ENCODE measurements at regions not wholly inside any gene's neighbourhood (a gene's known extent, or its start where the extent isn't known, plus 50 kb on each side); places are given as distances from the start of the nearest gene placed in this dataset.

DNA sequence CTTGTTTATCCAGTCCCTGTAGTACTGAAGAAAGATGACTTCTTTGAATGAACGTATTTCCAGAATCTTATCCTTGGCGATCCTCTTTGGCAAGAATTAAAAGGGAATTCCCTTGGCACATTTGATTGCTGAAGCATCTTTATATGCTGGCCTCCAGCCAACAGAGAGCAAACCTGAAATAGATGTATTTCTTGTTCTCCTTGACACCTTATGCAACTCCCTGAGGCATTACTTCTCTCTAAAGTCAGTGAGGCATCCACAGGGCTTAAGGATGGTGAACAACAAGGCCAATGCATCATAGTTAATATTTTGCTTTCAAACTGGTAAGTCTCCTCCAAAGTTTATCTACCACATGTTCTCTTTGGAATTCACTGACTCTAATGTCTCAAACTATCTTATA lies 450.9 kb upstream of the THRB start:
- intact Hi-C loops (cut with micrococcal nuclease) (no loop called here), in situ Hi-C loops (cut with MboI) (no loop called here)
- FAIRE-seq (no peak), ATAC-seq (no peak), DNase-seq (ENCODE audit: extremely low read depth in 1 of 4, low spot score in 3 of 4) (no peak)
- no peaks in the 10 kb centered on the region for H3K4me1 ChIP-seq (replicated peaks in 1 of 2; ENCODE audit: control insufficient read depth in 2 of 2, insufficient read depth in 2 of 2, low read length in 2 of 2)
- H3K79me2 ChIP-seq (ENCODE audit: control insufficient read depth, insufficient read depth, low read length): no peaks in the 10 kb centered on the region
- H4K20me1 ChIP-seq (replicated peaks; ENCODE audit: control insufficient read depth, insufficient read depth, low read length): no peaks in the 10 kb centered on the region
- H3K27ac ChIP-seq (ENCODE audit: extremely low read depth, low read depth, low read length): no peak overlapping the region
- H3K9ac ChIP-seq (ENCODE audit: insufficient read depth in 1 of 2, low read depth in 2 of 2, low read length in 2 of 2): no peak overlapping the region
- WGBS (ENCODE audit: insufficient coverage, low coverage, missing lambda C conversion rate): 5% methylated on average over 2 of the region's 2 CpGs
- H2AFZ ChIP-seq (ENCODE audit: low read depth, low read length): no peak overlapping the region
- TF ChIP-seq, protein P1, sequence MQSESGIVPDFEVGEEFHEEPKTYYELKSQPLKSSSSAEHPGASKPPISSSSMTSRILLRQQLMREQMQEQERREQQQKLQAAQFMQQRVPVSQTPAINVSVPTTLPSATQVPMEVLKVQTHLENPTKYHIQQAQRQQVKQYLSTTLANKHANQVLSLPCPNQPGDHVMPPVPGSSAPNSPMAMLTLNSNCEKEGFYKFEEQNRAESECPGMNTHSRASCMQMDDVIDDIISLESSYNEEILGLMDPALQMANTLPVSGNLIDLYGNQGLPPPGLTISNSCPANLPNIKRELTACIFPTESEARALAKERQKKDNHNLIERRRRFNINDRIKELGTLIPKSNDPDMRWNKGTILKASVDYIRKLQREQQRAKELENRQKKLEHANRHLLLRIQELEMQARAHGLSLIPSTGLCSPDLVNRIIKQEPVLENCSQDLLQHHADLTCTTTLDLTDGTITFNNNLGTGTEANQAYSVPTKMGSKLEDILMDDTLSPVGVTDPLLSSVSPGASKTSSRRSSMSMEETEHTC (IDR thresholded peaks at IDR 0.05): no peak
- TF ChIP-seq NFE2 (IDR thresholded peaks at IDR 0.05; ENCODE audit: low read depth): no peak
- TF ChIP-seq ZNF444 (CRISPR knock-in tag; IDR thresholded peaks at IDR 0.05): no peak
- no peak for TF ChIP-seq ATF7 (IDR thresholded peaks at IDR 0.05)
- TF ChIP-seq, protein P2, sequence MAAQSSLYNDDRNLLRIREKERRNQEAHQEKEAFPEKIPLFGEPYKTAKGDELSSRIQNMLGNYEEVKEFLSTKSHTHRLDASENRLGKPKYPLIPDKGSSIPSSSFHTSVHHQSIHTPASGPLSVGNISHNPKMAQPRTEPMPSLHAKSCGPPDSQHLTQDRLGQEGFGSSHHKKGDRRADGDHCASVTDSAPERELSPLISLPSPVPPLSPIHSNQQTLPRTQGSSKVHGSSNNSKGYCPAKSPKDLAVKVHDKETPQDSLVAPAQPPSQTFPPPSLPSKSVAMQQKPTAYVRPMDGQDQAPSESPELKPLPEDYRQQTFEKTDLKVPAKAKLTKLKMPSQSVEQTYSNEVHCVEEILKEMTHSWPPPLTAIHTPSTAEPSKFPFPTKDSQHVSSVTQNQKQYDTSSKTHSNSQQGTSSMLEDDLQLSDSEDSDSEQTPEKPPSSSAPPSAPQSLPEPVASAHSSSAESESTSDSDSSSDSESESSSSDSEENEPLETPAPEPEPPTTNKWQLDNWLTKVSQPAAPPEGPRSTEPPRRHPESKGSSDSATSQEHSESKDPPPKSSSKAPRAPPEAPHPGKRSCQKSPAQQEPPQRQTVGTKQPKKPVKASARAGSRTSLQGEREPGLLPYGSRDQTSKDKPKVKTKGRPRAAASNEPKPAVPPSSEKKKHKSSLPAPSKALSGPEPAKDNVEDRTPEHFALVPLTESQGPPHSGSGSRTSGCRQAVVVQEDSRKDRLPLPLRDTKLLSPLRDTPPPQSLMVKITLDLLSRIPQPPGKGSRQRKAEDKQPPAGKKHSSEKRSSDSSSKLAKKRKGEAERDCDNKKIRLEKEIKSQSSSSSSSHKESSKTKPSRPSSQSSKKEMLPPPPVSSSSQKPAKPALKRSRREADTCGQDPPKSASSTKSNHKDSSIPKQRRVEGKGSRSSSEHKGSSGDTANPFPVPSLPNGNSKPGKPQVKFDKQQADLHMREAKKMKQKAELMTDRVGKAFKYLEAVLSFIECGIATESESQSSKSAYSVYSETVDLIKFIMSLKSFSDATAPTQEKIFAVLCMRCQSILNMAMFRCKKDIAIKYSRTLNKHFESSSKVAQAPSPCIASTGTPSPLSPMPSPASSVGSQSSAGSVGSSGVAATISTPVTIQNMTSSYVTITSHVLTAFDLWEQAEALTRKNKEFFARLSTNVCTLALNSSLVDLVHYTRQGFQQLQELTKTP (IDR thresholded peaks at IDR 0.05; ENCODE audit: low read depth in 1 of 2, partially characterized antibody in 2 of 2): no peak
- TF ChIP-seq, protein P3, sequence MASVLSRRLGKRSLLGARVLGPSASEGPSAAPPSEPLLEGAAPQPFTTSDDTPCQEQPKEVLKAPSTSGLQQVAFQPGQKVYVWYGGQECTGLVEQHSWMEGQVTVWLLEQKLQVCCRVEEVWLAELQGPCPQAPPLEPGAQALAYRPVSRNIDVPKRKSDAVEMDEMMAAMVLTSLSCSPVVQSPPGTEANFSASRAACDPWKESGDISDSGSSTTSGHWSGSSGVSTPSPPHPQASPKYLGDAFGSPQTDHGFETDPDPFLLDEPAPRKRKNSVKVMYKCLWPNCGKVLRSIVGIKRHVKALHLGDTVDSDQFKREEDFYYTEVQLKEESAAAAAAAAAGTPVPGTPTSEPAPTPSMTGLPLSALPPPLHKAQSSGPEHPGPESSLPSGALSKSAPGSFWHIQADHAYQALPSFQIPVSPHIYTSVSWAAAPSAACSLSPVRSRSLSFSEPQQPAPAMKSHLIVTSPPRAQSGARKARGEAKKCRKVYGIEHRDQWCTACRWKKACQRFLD (CRISPR knock-in tag; IDR thresholded peaks at IDR 0.05): no peak
- no peak for TF ChIP-seq FOXJ2 (tag; IDR thresholded peaks at IDR 0.05)
- no peak for TF ChIP-seq TSC22D4 (tag; IDR thresholded peaks at IDR 0.05)
- TF ChIP-seq DNMT1 (IDR thresholded peaks at IDR 0.05): no peak
- TF ChIP-seq RB1 (IDR thresholded peaks at IDR 0.05; ENCODE audit: low read depth): no peak
- TF ChIP-seq PHF21A (IDR thresholded peaks at IDR 0.05; ENCODE audit: borderline replicate concordance, low read depth): no peak
- TF ChIP-seq DMBX1 (CRISPR knock-in tag; IDR thresholded peaks at IDR 0.05; ENCODE audit: borderline replicate concordance): no peak
- TF ChIP-seq, protein P4, sequence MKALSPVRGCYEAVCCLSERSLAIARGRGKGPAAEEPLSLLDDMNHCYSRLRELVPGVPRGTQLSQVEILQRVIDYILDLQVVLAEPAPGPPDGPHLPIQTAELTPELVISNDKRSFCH (CRISPR knock-in tag; IDR thresholded peaks at IDR 0.05): no peak
- TF ChIP-seq, protein P4 (tag; IDR thresholded peaks at IDR 0.05): no peak
- H3K4me2 ChIP-seq (ENCODE audit: insufficient read depth, low read length): no peak overlapping the region
- BruUV-seq (replicated peaks): no TSS peak
- ChIA-PET POLR2A (interaction anchor here (0.6 kb wide), 1 partner anchor 1979 kb away, joined by 3 read pairs; no protein-coding TSS in a partner anchor), CTCF (ENCODE audit: low intra/inter-chr PET ratio) (no interaction called here)
- no peaks in the 10 kb centered on the region for H3K9me1 ChIP-seq (ENCODE audit: control insufficient read depth, insufficient read depth, low read length)
- no peaks in the 10 kb centered on the region for H3K36me3 ChIP-seq (ENCODE audit: control insufficient read depth, insufficient read depth, low read length)
- H3K9me3 ChIP-seq (replicated peaks; ENCODE audit: control insufficient read depth, insufficient read depth, low read depth, low read length): no peaks in the 10 kb centered on the region; the same call in 1 of the 2 replicates
- no peak overlapping the region for H3K4me3 ChIP-seq
- H3K27me3 ChIP-seq (ENCODE audit: control insufficient read depth in 2 of 2, insufficient read depth in 2 of 2, low read length in 2 of 2): no peaks in the 10 kb centered on the region

Measured in K562 (cell line).